Ovary (tissue), 3 donors: ENCODE measurements at regions not wholly inside any gene's neighbourhood (a gene's known extent, or its start where the extent isn't known, plus 50 kb on each side); places are given as distances from the start of the nearest gene placed in this dataset.

Experiments
- EP300 ChIP-seq: sonication (generic); formaldehyde crosslinking; IDR thresholded peaks from one replicate; pipeline ENCODE4 v1.6.1; 2017; ENCODE audit warnings: antibody characterized with exemption
- POLR2A ChIP-seq: fragments of 450-650 bp; IDR thresholded peaks from one replicate; pipeline ENCODE4 v1.6.1; 2017; ENCODE audit warnings: antibody characterized with exemption, mild to moderate bottlenecking, moderate library complexity
- TF ChIP-seq, protein P1 (sequence below), 3 donors: fragments of 450-650 bp in 2 of 3; fragments of 200-600 bp in 1 of 3; IDR thresholded peaks; one replicate each; pipeline versions ENCODE4 v1.5.1 to v1.8.0; 2016 to 2022; ENCODE audit warnings: antibody characterized with exemption in 3 of 3, mild to moderate bottlenecking in 1 of 3
- donor health status: DM: no; HTN: no; CAD: no.

- TF ChIP-seq, protein P1, sequence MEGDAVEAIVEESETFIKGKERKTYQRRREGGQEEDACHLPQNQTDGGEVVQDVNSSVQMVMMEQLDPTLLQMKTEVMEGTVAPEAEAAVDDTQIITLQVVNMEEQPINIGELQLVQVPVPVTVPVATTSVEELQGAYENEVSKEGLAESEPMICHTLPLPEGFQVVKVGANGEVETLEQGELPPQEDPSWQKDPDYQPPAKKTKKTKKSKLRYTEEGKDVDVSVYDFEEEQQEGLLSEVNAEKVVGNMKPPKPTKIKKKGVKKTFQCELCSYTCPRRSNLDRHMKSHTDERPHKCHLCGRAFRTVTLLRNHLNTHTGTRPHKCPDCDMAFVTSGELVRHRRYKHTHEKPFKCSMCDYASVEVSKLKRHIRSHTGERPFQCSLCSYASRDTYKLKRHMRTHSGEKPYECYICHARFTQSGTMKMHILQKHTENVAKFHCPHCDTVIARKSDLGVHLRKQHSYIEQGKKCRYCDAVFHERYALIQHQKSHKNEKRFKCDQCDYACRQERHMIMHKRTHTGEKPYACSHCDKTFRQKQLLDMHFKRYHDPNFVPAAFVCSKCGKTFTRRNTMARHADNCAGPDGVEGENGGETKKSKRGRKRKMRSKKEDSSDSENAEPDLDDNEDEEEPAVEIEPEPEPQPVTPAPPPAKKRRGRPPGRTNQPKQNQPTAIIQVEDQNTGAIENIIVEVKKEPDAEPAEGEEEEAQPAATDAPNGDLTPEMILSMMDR (IDR thresholded peaks at IDR 0.05), result no peak
- no peak for TF ChIP-seq POLR2A
- no peak for TF ChIP-seq EP300
Observed at GRCh38 chr13:82947683-82948082, 934.6 kb downstream of the SLITRK1 start.
